ENCODE measurements at regions not wholly inside any gene's neighbourhood (a gene's known extent, or its start where the extent isn't known, plus 50 kb on each side); places are given as distances from the start of the nearest gene placed in this dataset.
A peak's percentile ranks its signal among the peaks of the same experiment; 100 is the strongest.
"Not testable (repeated sequence)": the region's sequence is repeated elsewhere in the genome, so short reads cannot be mapped to it uniquely, and the experiment has no call there.

DNA sequence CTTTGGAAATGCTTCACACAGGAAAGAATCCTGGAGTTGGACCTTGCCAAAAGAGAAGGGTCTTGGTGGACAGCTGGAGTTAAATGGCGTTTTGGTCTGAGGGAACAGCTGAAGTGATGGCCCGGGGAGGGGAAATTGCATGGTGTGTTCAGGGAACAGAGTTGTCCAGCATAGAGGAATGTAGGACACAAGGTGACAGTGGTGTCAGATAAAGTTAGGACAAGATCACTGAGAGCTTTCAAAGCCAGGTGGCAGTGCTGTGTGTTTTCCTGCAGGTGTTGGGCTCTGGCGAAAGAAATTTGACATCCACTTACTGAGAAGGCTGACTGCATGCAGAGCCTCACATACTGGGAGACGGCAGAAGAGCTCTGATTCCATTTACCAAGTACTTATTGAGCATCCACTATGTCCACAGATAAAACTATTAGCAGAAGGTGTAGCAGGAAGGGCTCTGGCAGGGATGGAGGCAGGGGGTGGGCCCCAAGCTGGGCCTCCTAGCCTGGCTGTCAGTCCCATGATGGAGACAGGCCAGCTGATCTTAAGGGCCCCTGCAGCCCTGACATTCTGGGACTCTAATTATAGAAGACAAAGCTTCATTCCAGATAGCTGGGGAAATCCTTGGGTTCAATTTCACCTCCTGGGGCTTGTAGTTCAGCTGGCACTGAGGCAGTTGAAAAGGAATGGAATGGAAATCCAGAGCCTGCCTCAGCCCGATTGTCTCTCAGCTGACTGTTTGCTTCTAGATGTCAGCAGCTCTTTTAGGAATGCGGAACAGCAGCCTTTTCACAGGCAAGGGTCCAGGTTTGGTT lies 150.2 kb upstream of the MAMLD1 start:
- DNase-seq (ENCODE audit: low spot score): peak; percentile 27

GRCh38 chrX:150213481-150214030 lies 149.6 kb upstream of the MAMLD1 start:
- DNase-seq (ENCODE audit: low spot score): no peak

DNA sequence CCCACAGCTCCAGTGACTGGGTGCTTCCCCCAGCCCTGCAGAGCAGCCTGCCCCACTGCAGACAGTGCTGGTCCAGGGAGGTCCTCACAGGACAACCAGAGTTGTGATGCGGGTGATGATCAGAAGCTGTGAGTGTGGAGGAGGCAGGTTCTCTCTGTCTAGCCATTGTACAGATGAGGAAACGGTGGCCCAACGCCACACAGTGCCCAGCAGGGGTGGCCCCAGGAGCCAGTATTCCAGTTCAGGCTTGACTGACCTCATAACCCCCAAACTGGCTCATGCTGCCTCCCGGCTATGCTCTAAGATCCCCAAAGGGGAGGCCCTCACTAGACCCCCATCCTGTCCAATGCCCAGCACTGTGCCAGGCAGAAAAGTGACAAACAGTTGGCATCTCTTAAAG lies 147.1 kb upstream of the MAMLD1 start:
- DNase-seq (ENCODE audit: low spot score): not testable (repeated sequence)

- DNase-seq (ENCODE audit: low spot score): no peak
These were observed 146.4 kb upstream of the MAMLD1 start for GRCh38 chrX:150216716-150217115.

DNA sequence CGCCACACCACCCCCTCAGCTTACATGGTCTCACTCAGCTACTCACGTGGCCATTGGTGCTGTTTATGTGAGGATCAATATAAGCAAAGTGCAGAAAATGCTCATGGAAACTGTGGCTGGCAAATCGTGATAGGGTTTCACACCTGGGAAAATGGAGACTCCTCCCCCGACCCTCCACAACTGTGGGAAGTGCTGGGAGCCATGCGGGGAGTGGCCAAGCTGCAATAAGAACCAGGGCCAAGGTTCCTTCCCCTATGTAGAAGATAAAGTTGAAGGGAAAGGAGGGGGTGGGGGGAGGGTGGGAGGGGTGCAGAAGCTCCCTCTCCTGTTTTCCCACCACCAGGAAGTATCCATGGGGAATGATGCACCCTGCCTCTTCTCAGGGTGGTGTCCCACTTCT lies 145.5 kb upstream of the MAMLD1 start:
- no peak for DNase-seq (ENCODE audit: low spot score)

- peak; percentile 73 for DNase-seq (ENCODE audit: low spot score)
These were observed 143.5 kb upstream of the MAMLD1 start for GRCh38 chrX:150219374-150220185.

DNA sequence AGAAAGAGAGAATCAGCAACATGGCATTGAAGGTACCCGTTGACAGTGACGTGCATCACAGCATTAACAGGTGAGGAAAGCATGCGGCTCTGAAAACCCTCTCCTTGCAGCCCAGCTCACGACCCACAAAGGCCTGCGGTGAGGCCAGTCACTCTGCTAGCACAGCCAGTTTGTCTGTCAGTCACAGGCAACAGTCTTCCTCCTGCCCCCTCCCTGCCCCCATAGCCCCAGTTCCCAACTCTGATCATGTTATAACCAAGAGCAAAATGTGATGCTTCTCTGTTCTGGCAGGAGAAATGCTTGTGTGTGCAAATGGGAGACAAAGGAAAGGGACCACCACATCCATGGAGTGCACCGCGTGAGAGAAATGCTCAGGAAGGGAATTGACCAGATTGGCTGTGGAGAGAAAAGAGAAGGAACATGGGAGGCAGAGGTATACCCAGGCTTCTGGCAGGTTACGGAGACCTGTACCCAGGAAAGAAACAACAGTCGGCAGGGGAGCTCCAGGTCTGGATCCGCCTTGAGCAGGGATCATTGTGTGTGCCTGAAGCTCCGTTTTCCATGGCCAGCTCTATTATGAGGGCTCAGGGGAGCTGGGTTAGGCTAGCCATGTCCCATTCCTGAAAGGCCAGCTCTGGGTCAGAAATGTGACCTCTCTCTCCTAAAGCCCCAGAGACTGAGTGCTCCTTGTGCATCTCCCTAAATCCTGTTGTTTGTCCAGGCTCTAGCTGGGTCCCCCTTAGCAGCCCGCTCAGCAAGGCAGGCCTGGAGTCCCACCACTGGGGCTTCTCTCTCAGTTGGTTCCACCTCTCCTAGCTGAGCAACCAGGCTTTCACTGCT lies 139.7 kb upstream of the MAMLD1 start:
- no peak for DNase-seq (ENCODE audit: low spot score)

GRCh38 chrX:150224676-150225075 lies 138.4 kb upstream of the MAMLD1 start:
- no peak for DNase-seq (ENCODE audit: low spot score)

GRCh38 chrX:150225266-150225665 lies 137.9 kb upstream of the MAMLD1 start:
- DNase-seq (ENCODE audit: low spot score): no peak

DNA sequence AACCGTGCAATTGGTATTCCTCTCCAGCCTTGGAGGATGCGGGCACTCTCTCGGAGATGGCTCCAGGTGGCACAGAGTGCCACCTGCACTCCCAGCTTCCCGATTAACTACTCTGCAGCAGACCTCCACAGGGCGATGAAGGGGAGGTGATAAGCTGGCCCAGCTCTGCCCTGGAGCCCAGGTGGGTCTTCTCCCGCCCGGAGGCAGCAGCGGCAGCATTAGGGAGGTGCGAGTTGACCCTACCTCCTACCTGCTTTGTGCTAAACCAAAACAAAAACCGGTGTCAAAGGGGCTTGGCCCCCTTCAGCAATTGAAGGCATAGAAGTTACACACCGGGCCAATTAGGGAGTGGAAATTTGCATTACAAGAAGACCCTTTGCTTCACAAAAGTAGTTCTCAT lies 137.4 kb upstream of the MAMLD1 start:
- no peak for DNase-seq (ENCODE audit: low spot score)

- no peak for DNase-seq (ENCODE audit: low spot score)
These were observed 136.7 kb upstream of the MAMLD1 start for GRCh38 chrX:150226223-150226965.

DNA sequence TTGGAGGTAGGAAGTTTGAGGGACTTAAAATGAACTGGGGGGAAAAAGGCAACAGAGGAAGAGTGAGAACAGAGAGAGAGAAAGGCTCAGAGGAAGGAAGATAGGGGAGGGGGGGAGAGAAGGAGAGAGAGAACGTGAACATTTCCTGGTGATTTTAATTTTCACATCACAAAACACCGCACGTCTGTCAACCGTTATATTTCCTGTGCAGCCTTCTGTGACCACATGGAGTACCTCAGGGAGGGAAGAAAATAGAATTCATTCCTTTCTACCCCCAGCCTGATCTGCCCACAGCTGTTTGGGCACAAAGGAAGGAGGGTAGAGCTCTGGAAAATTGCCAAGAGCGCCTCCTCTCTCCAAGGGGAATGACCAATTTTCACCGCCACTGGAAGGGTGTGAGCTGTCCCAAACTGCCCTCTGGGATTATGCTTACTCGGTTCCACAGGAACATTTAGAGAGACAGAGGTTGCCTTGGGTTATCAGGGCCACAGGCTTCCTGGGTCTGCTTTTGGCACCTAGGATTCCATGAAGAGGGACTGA lies 135.7 kb upstream of the MAMLD1 start:
- DNase-seq (ENCODE audit: low spot score): no peak

GRCh38 chrX:150227873-150228410 lies 135.2 kb upstream of the MAMLD1 start:
- DNase-seq (ENCODE audit: low spot score): no peak

- DNase-seq (ENCODE audit: low spot score): no peak
These were observed 134.7 kb upstream of the MAMLD1 start for GRCh38 chrX:150228431-150228830.

GRCh38 chrX:150229030-150229429 lies 134.1 kb upstream of the MAMLD1 start:
- no peak for DNase-seq (ENCODE audit: low spot score)

GRCh38 chrX:150229481-150229880 lies 133.6 kb upstream of the MAMLD1 start:
- DNase-seq (ENCODE audit: low spot score): no peak

- not testable (repeated sequence) for DNase-seq (ENCODE audit: low spot score)
These were observed 132.2 kb upstream of the MAMLD1 start for GRCh38 chrX:150230952-150231351.

DNA sequence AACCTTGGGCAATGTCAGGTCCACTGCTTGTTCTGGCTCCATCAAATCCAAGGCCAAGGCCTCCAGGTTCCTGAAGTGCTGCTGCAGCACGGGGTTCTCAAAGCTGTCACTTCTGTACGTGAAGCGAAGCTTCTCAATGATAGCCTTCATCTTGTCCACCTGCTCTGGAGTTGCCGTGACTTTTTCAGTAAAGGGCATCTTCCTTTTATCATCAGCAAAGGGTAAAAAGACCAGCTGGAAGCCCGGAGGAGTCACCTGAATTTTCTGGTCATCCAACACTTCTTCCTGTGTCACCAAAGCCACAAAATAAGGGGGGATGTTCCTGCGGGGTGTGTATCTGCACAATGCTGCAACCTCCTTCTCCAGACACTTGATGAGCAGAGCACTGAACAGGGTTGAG lies 131.7 kb upstream of the MAMLD1 start:
- DNase-seq (ENCODE audit: low spot score): not testable (repeated sequence)

- DNase-seq (ENCODE audit: low spot score): not testable (repeated sequence)
These were observed 130.9 kb upstream of the MAMLD1 start for GRCh38 chrX:150232222-150232621.

DNA sequence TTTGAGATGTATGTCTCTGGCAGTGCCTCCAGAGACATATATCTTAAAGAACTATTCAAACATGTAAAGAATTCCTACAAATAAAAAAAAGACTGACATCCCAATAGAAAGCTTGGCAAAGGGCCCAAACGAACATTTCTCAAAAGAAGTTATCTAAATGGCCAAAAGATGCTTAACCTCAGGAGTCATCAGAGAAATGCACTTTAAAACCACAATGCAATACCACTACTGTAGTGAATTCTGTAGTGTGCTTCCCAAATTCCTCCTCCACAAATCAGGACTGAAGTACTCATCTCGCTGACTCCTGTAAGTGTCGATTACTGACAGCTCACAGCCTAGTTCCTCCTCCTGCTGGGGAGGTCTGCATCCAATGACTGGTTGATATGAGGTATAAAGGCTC lies 129.0 kb upstream of the MAMLD1 start:
- DNase-seq (ENCODE audit: low spot score): no peak

DNA sequence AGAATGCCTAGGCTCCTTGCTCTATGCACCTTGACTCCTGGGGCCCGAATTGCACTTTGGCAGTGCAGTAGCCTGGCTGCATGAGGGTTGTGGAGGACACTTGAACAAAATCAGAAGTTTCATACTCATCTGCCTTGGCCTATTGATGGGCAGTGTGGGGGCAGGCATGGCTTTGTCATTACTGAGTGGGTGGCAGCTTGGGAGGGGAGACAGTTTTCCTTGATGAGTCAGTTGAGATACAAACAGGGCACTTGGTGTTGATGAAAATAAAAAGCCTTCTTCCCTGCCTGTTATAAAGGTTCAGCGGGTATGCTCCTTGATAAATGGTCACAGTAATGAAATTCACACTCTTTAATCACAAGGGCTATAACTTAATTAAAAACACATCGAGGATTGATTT lies 126.8 kb upstream of the MAMLD1 start:
- peak; percentile 38 for DNase-seq (ENCODE audit: low spot score)

All from AG08395 (cell line).